Liver (tissue), 8 donors: ENCODE measurements at regions not wholly inside any gene's neighbourhood (a gene's known extent, or its start where the extent isn't known, plus 50 kb on each side); places are given as distances from the start of the nearest gene placed in this dataset.

Experiments
- DNase-seq: peaks from one replicate; pipeline ENCODE4 v3.0.0-alpha.2; 2017; ENCODE audit warnings: low spot score
- H3K27ac ChIP-seq, 2 donors: one replicate each; pipeline ENCODE4 v1.7.0; 2013; ENCODE audit warnings: inconsistent platforms in 2 of 2, low read length in 2 of 2, control low read depth in 1 of 2, low read depth in 1 of 2, mild to moderate bottlenecking in 1 of 2
- H3K27me3 ChIP-seq, 4 donors: one replicate each; pipeline versions ENCODE4 v1.6.1 to v1.7.0; 2013; ENCODE audit warnings: low read length in 3 of 4, inconsistent platforms in 1 of 4, mild to moderate bottlenecking in 1 of 4, moderate library complexity in 1 of 4; ENCODE audit not compliant: control insufficient read depth in 4 of 4, insufficient read depth in 4 of 4
- H3K36me3 ChIP-seq, 4 donors: one replicate each; pipeline versions ENCODE4 v1.6.1 to v1.7.0; 2013; ENCODE audit warnings: low read length in 3 of 4, mild to moderate bottlenecking in 3 of 4, low read depth in 1 of 4, moderate library complexity in 1 of 4; ENCODE audit not compliant: control insufficient read depth in 4 of 4, insufficient read depth in 3 of 4
- H3K4me1 ChIP-seq, 4 donors: one replicate each; pipeline versions ENCODE4 v1.6.1 to v1.7.0; 2013; ENCODE audit warnings: low read length in 3 of 4, mild to moderate bottlenecking in 3 of 4, moderate library complexity in 1 of 4; ENCODE audit not compliant: control insufficient read depth in 4 of 4, insufficient read depth in 4 of 4
- H3K4me3 ChIP-seq, 3 donors: one replicate each; pipeline versions ENCODE4 v1.6.1 to v1.7.0; 2013; ENCODE audit warnings: low read length in 3 of 3, control low read depth in 1 of 3, low read depth in 1 of 3, mild to moderate bottlenecking in 1 of 3
- H3K9ac ChIP-seq, 2 donors: one replicate each; pipeline ENCODE4 v1.7.0; 2013; ENCODE audit warnings: low read length in 2 of 2, mild to moderate bottlenecking in 2 of 2, moderate library complexity in 2 of 2, control low read depth in 1 of 2, low read depth in 1 of 2
- H3K9me3 ChIP-seq, 4 donors: one replicate each; pipeline versions ENCODE4 v1.6.1 to v1.7.0; 2013; ENCODE audit warnings: low read length in 3 of 4; ENCODE audit not compliant: control insufficient read depth in 4 of 4
- ATF3 ChIP-seq: IDR thresholded peaks from 2 replicates; pipeline ENCODE4 v1.6.1; 2016; ENCODE audit warnings: antibody characterized with exemption
- EGR1 ChIP-seq, 2 donors: IDR thresholded peaks; 2 replicates each; pipeline ENCODE4 v1.6.1; 2016 to 2018; ENCODE audit warnings: antibody characterized with exemption in 2 of 2, low read depth in 2 of 2
- FOXA1 ChIP-seq: IDR thresholded peaks from 2 replicates; pipeline ENCODE4 v1.6.1; 2016; ENCODE audit warnings: antibody characterized with exemption
- FOXA2 ChIP-seq: IDR thresholded peaks from 2 replicates; pipeline ENCODE4 v1.6.1; 2016; ENCODE audit warnings: antibody characterized with exemption
- GABPA ChIP-seq, 2 donors: IDR thresholded peaks in 1 of 2; conservative IDR thresholded peaks in 1 of 2; 2 replicates each; pipeline ENCODE4 v1.6.1; 2016; ENCODE audit warnings: antibody characterized with exemption in 2 of 2, mild to moderate bottlenecking in 1 of 2, moderate library complexity in 1 of 2
- HNF4G ChIP-seq: IDR thresholded peaks from 2 replicates; pipeline ENCODE4 v1.6.1; 2016; ENCODE audit warnings: antibody characterized with exemption
- JUND ChIP-seq, 2 donors: IDR thresholded peaks; 2 replicates each; pipeline ENCODE4 v1.6.1; 2016; ENCODE audit warnings: antibody characterized with exemption in 2 of 2
- MAX ChIP-seq: IDR thresholded peaks from 2 replicates; pipeline ENCODE4 v1.6.1; 2016; ENCODE audit warnings: antibody characterized with exemption
- NR2F2 ChIP-seq: IDR thresholded peaks from 2 replicates; pipeline ENCODE4 v1.6.1; 2016; ENCODE audit warnings: antibody characterized with exemption
- RAD21 ChIP-seq, 2 donors: IDR thresholded peaks; 2 replicates each; pipeline ENCODE4 v1.6.1; 2016; ENCODE audit warnings: antibody characterized with exemption in 2 of 2, mild to moderate bottlenecking in 2 of 2
- REST ChIP-seq: IDR thresholded peaks from 2 replicates; pipeline ENCODE4 v1.6.1; 2016; ENCODE audit warnings: antibody characterized with exemption, mild to moderate bottlenecking
- RXRA ChIP-seq, 2 donors: IDR thresholded peaks; 2 replicates each; pipeline ENCODE4 v1.6.1; 2017 to 2018; ENCODE audit warnings: antibody characterized with exemption in 2 of 2, mild to moderate bottlenecking in 1 of 2
- SP1 ChIP-seq: IDR thresholded peaks from 2 replicates; pipeline ENCODE4 v1.6.1; 2018; ENCODE audit warnings: antibody characterized with exemption, mild to moderate bottlenecking
- TAF1 ChIP-seq: conservative IDR thresholded peaks from 2 replicates; pipeline ENCODE4 v1.6.1; 2016; ENCODE audit warnings: antibody characterized with exemption, mild to moderate bottlenecking
- WGBS: extraction: QIAGEN DNeasy Blood & Tissue Kit; methylation state at CpG from one replicate; pipeline ENCODE4 v1.1.7; 2013; 5-methylcytosine and 5-hydroxymethylcytosine counted together
- TF ChIP-seq, protein P1 (sequence below): IDR thresholded peaks from 2 replicates; pipeline ENCODE4 v1.6.1; 2016; ENCODE audit warnings: antibody characterized with exemption
- TF ChIP-seq, protein P2 (sequence below): fragments of 150-350 bp; IDR thresholded peaks from 2 replicates; pipeline ENCODE4 v1.5.1; 2017; ENCODE audit warnings: improper control_type of control experiment, low read depth, low read length; ENCODE audit not compliant: missing input control
- donor health status: healthy.
- donor health status: healthy.
- donor health status: healthy.
- donor health status: healthy.
- donor health status: healthy.

- Histone ChIP-seq H3K27me3 (no peaks in the 10 kb centered on the region), H3K4me1 (no peaks in the 10 kb centered on the region), H3K9me3 (no peaks in the 10 kb centered on the region), H3K4me3 (no peak overlapping the region), H3K36me3 (no peaks in the 10 kb centered on the region), H3K9ac (no peak overlapping the region), H3K27ac (no peak overlapping the region)
- no peak for DNase-seq
- TF ChIP-seq GABPA (IDR thresholded peaks at IDR 0.05 in 1 of 2, conservative IDR thresholded peaks at IDR 0.05 in 1 of 2): no peak
- WGBS: 82% methylated on average over 1 of the region's 1 CpG
Observed at GRCh38 chr14:42918615-42919014, 1311.9 kb downstream of the LRFN5 start.

- Histone ChIP-seq H3K9me3 (no peaks in the 10 kb centered on the region), H3K4me1 (no peaks in the 10 kb centered on the region), H3K9ac (no peak overlapping the region), H3K27me3 (no peaks in the 10 kb centered on the region), H3K4me3 (no peak overlapping the region), H3K36me3 (no peaks in the 10 kb centered on the region), H3K27ac (no peak overlapping the region)
- no peak for DNase-seq
- peak; percentile 7 to 20 for TF ChIP-seq RAD21 (IDR thresholded peaks at IDR 0.05)
- TF ChIP-seq NR2F2: no peak
Observed at GRCh38 chr14:42911642-42912041, 1305.0 kb downstream of the LRFN5 start.

DNA sequence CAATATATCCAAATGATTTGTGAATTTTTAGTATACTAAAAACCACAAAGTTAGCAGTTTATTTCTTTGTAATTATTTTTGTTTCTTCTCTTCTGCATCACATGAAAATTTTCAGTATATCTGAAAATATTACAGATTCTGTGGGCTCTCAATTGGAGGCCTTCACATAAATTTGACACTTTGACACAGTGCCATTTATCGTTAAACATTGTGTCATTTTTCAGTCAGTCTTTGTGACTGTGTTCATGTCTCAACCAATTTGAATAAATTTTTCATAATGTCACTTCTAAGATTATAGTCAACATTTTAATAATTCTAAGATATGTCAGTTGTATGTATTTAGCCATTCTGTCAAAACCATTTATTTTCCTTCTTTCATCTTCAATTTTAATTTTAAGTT, 1303.0 kb downstream of the LRFN5 start:
- WGBS: 96% methylated on average over 1 of the region's 1 CpG

DNA sequence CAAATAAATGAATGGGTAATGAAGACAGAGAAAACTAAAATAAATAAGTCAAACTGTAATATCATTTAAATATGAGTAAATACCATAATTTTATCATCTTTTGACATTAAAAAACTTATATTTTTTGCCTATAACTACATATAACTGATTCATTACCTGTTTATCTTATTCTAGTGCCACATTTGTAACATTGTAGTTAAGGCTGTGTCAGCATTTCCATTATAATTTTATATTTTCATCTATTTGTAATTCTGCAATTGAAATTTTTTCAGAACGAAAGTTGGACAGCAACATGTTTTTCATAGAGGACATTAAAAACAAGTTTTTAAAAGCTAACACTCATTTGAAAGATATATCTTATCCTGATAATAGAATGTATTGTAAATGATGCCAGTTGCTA, 1286.5 kb downstream of the LRFN5 start:
- Histone ChIP-seq H3K4me1 (no peaks in the 10 kb centered on the region), H3K36me3 (no peaks in the 10 kb centered on the region), H3K4me3 (no peak overlapping the region), H3K9ac (no peak overlapping the region), H3K27ac (no peak overlapping the region), H3K27me3 (no peaks in the 10 kb centered on the region), H3K9me3 (no peaks in the 10 kb centered on the region)
- WGBS: 49% methylated on average over 1 of the region's 1 CpG
- no peak for DNase-seq
- TF ChIP-seq, protein P1, sequence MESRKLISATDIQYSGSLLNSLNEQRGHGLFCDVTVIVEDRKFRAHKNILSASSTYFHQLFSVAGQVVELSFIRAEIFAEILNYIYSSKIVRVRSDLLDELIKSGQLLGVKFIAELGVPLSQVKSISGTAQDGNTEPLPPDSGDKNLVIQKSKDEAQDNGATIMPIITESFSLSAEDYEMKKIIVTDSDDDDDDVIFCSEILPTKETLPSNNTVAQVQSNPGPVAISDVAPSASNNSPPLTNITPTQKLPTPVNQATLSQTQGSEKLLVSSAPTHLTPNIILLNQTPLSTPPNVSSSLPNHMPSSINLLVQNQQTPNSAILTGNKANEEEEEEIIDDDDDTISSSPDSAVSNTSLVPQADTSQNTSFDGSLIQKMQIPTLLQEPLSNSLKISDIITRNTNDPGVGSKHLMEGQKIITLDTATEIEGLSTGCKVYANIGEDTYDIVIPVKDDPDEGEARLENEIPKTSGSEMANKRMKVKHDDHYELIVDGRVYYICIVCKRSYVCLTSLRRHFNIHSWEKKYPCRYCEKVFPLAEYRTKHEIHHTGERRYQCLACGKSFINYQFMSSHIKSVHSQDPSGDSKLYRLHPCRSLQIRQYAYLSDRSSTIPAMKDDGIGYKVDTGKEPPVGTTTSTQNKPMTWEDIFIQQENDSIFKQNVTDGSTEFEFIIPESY: no peak
- no peak for TF ChIP-seq GABPA (IDR thresholded peaks at IDR 0.05 in 1 of 2, conservative IDR thresholded peaks at IDR 0.05 in 1 of 2)
- no peak for TF ChIP-seq RXRA (IDR thresholded peaks at IDR 0.05)
- no peak for TF ChIP-seq NR2F2
- no peak for TF ChIP-seq HNF4G
- no peak for TF ChIP-seq FOXA1
- no peak for TF ChIP-seq SP1
- TF ChIP-seq EGR1 (IDR thresholded peaks at IDR 0.05; ENCODE audit: low read depth in 2 of 2): no peak
- no peak for TF ChIP-seq REST

More for the DNA sequence above, 1303.0 kb downstream of the LRFN5 start:
- no peaks in the 10 kb centered on the region for H3K4me1 ChIP-seq
- no peaks in the 10 kb centered on the region for H3K36me3 ChIP-seq
- TF ChIP-seq FOXA2 (no peak), HNF4G (no peak), JUND (IDR thresholded peaks at IDR 0.05) (no peak), ATF3 (no peak), TAF1 (no peak), NR2F2 (no peak), MAX (no peak), RXRA (IDR thresholded peaks at IDR 0.05) (no peak), FOXA1 (no peak)
- TF ChIP-seq, protein P2, sequence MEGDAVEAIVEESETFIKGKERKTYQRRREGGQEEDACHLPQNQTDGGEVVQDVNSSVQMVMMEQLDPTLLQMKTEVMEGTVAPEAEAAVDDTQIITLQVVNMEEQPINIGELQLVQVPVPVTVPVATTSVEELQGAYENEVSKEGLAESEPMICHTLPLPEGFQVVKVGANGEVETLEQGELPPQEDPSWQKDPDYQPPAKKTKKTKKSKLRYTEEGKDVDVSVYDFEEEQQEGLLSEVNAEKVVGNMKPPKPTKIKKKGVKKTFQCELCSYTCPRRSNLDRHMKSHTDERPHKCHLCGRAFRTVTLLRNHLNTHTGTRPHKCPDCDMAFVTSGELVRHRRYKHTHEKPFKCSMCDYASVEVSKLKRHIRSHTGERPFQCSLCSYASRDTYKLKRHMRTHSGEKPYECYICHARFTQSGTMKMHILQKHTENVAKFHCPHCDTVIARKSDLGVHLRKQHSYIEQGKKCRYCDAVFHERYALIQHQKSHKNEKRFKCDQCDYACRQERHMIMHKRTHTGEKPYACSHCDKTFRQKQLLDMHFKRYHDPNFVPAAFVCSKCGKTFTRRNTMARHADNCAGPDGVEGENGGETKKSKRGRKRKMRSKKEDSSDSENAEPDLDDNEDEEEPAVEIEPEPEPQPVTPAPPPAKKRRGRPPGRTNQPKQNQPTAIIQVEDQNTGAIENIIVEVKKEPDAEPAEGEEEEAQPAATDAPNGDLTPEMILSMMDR: no peak
- no peak for DNase-seq
- H3K4me3 ChIP-seq: no peak overlapping the region
- H3K9ac ChIP-seq: no peak overlapping the region
- H3K27ac ChIP-seq: no peak overlapping the region
- no peaks in the 10 kb centered on the region for H3K27me3 ChIP-seq
- H3K9me3 ChIP-seq: no peaks in the 10 kb centered on the region
